HCT116 (cell line): ENCODE measurements at regions not wholly inside any gene's neighbourhood (a gene's known extent, or its start where the extent isn't known, plus 50 kb on each side); places are given as distances from the start of the nearest gene placed in this dataset.

Source experiments
- EGR1 ChIP-seq: IDR thresholded peaks from 2 replicates; pipeline ENCODE4 v1.6.1; 2012; ENCODE audit warnings: low read depth
- ELF1 ChIP-seq: IDR thresholded peaks from 2 replicates; pipeline ENCODE4 v1.6.1; 2012; ENCODE audit warnings: low read depth, borderline replicate concordance
- EZH2phosphoT487 ChIP-seq: fragments of 200-600 bp; IDR thresholded peaks from 2 replicates; pipeline ENCODE4 v1.6.1; 2018; ENCODE audit warnings: antibody characterized with exemption, borderline replicate concordance
- POLR2AphosphoS5 ChIP-seq: IDR thresholded peaks from 2 replicates; pipeline ENCODE4 v1.6.1; 2011; ENCODE audit warnings: mild to moderate bottlenecking, low read depth, low read length, moderate library complexity
- RAD21 ChIP-seq: IDR thresholded peaks from 2 replicates; pipeline ENCODE4 v1.6.1; 2012; ENCODE audit warnings: low read depth, mild to moderate bottlenecking
- SP1 ChIP-seq: IDR thresholded peaks from 2 replicates; pipeline ENCODE4 v1.6.1; 2012; ENCODE audit warnings: low read depth
- SRF ChIP-seq: IDR thresholded peaks from 2 replicates; pipeline ENCODE4 v1.6.1; 2012; ENCODE audit warnings: low read depth
- ZFX ChIP-seq: fragments of 450-650 bp; IDR thresholded peaks from 2 replicates; pipeline ENCODE4 v1.6.1; 2017
- TF ChIP-seq, protein P1 (sequence below): IDR thresholded peaks from 2 replicates; pipeline ENCODE4 v1.6.1; 2012; ENCODE audit warnings: low read depth
- TF ChIP-seq, protein P2 (sequence below): IDR thresholded peaks from 2 replicates; pipeline ENCODE4 v1.6.1; 2012
- TF ChIP-seq, protein P3 (sequence below): IDR thresholded peaks from 2 replicates; pipeline ENCODE4 v1.6.1; 2011; ENCODE audit warnings: mild to moderate bottlenecking, low read length, moderate library complexity; ENCODE audit not compliant: insufficient replicate concordance; ENCODE audit errors: extremely low read depth
- TF ChIP-seq, protein P4 (sequence below): IDR thresholded peaks from 2 replicates; pipeline ENCODE4 v1.6.1; 2012

DNA sequence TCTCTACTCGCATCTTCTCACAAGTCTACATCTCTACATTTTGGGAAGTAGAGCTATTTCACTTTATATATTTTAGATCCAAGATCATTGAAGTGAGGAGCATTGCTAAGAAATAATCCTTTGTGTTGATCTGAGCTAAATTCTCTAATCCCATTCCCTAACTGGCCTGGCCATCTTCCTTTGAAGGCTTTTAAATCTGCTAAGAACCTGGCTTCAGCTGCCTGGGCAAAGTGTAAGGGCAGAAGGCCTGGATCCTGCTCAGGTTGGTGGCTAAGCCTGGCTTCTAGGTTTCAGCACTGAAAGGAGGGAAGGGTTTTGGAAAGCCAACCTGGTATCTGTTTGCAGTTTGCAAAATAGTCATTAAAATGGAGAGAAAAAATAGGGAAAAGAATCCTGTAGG, 167.6 kb downstream of the BRINP2 start (continued):
- TF ChIP-seq, protein P1, sequence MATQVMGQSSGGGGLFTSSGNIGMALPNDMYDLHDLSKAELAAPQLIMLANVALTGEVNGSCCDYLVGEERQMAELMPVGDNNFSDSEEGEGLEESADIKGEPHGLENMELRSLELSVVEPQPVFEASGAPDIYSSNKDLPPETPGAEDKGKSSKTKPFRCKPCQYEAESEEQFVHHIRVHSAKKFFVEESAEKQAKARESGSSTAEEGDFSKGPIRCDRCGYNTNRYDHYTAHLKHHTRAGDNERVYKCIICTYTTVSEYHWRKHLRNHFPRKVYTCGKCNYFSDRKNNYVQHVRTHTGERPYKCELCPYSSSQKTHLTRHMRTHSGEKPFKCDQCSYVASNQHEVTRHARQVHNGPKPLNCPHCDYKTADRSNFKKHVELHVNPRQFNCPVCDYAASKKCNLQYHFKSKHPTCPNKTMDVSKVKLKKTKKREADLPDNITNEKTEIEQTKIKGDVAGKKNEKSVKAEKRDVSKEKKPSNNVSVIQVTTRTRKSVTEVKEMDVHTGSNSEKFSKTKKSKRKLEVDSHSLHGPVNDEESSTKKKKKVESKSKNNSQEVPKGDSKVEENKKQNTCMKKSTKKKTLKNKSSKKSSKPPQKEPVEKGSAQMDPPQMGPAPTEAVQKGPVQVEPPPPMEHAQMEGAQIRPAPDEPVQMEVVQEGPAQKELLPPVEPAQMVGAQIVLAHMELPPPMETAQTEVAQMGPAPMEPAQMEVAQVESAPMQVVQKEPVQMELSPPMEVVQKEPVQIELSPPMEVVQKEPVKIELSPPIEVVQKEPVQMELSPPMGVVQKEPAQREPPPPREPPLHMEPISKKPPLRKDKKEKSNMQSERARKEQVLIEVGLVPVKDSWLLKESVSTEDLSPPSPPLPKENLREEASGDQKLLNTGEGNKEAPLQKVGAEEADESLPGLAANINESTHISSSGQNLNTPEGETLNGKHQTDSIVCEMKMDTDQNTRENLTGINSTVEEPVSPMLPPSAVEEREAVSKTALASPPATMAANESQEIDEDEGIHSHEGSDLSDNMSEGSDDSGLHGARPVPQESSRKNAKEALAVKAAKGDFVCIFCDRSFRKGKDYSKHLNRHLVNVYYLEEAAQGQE: no peak
- TF ChIP-seq EZH2phosphoT487: no peak
- no peak for TF ChIP-seq ELF1
- TF ChIP-seq POLR2AphosphoS5: no peak
- TF ChIP-seq, protein P2, sequence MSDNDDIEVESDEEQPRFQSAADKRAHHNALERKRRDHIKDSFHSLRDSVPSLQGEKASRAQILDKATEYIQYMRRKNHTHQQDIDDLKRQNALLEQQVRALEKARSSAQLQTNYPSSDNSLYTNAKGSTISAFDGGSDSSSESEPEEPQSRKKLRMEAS: no peak
- TF ChIP-seq RAD21: no peak
- TF ChIP-seq, protein P3, sequence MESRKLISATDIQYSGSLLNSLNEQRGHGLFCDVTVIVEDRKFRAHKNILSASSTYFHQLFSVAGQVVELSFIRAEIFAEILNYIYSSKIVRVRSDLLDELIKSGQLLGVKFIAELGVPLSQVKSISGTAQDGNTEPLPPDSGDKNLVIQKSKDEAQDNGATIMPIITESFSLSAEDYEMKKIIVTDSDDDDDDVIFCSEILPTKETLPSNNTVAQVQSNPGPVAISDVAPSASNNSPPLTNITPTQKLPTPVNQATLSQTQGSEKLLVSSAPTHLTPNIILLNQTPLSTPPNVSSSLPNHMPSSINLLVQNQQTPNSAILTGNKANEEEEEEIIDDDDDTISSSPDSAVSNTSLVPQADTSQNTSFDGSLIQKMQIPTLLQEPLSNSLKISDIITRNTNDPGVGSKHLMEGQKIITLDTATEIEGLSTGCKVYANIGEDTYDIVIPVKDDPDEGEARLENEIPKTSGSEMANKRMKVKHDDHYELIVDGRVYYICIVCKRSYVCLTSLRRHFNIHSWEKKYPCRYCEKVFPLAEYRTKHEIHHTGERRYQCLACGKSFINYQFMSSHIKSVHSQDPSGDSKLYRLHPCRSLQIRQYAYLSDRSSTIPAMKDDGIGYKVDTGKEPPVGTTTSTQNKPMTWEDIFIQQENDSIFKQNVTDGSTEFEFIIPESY: no peak
- no peak for TF ChIP-seq SRF
- TF ChIP-seq SP1: no peak
- TF ChIP-seq, protein P4, sequence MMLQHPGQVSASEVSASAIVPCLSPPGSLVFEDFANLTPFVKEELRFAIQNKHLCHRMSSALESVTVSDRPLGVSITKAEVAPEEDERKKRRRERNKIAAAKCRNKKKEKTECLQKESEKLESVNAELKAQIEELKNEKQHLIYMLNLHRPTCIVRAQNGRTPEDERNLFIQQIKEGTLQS: no peak
- TF ChIP-seq EGR1: no peak
- TF ChIP-seq ZFX: no peak
